GM18868 (cell line): ENCODE measurements at regions not wholly inside any gene's neighbourhood (a gene's known extent, or its start where the extent isn't known, plus 50 kb on each side); places are given as distances from the start of the nearest gene placed in this dataset.
"Not testable (repeated sequence)": the region's sequence is repeated elsewhere in the genome, so short reads cannot be mapped to it uniquely, and the experiment has no call there.

Experiments used
- ATAC-seq: cut with Tn5 transposase; IDR thresholded peaks from one replicate; pipeline ENCODE4 v1.9.1; 2021; ENCODE audit warnings: mild to moderate bottlenecking, moderate library complexity; ENCODE audit not compliant: unreplicated experiment

DNA sequence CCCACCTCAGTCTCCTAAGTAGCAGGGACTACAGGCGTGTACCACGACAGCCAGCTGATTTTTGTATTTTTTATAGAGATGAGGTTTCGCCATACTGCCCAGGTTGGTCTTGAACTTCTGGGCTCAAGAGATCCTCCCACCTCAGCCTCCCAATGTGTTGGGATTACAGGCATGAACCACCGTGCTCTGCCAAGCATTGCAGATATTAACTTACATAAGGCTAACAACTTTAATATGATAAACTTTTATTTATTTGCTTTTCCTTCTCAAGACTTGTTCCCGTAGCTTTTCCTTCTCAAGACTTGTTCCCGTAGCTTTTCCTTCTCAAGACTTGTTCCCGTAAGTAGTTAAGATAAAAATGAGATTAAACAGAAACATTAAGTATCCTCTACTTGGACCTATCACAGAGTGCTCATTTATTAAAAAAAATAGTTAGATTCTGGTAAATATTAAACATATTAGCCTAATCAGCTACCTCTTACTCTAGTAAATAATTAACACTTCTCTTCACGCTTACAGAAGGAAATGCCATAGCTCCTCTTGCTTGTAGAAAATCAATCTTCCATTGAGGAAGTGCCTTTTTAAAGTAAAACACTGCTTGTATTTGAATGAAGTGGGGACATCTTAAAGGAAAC is 157.7 kb upstream of the KITLG start:
- ATAC-seq, result no peak

DNA sequence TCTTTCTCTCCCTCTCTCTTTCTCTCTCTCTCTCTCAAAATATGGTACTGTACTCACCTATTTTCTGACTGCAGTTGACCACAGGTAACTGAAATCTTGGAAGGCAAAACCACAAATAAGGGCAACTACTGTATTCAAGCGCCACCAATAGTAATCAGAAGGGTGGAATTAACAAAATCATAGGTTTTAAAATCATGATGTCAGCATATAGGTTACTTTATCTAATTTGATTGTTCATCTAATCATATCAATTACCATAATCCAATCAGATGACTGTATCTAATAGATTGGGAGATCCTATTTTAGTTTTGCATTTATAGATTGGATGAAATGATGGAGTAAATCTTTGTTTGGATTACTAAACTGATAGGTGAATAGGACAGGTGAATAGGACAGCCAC is 155.8 kb upstream of the KITLG start:
- no peak for ATAC-seq

DNA sequence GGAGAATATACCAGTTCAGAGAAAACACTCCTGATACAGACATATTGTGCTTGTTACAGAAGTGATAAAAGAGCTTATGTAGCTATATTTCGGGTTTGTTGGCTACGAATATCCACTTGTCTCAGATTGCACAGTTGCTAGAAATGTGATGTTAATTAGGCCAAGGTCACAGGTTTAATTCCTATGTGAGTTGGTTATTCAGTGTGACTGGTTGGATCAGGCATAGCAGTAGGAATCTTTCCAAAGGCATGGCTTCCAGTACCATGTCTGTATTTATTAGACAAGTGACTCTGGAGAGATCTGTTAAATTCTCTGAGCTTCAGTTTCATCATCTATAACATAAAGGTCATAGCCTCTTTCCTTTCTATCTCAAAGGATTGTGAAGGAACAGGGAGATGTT is 152.7 kb upstream of the KITLG start:
- ATAC-seq, result no peak

- no peak for ATAC-seq
Measured at GRCh38 chr12:88729196-88729595, 148.9 kb upstream of the KITLG start.

GRCh38 chr12:88726806-88727720 is 146.8 kb upstream of the KITLG start:
- no peak for ATAC-seq

DNA sequence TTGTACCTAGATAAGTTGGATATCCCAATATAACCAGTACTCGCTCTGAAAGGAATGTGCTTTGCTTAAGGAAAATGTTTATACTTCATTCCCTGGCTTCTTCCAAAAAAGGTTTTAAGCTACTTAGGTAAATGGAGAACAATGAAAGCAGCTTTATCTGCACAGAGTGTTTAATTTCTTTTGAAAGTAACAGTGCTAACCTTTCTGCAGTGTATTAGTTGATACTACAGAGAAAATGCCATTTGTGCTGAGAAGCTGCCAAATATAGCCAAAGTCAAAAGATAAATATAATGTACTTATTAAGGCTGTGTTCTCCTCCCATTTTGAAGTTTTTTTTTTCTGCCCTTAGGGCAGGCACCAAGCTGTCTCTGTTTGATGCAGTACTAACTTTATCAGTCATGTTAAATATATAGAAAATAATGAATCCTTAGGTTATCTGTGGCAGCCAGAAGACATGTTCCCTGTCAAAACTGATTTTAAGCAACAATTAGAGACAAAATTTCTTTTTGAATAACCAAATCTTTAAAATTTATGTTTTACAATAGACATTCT is 145.4 kb upstream of the KITLG start:
- ATAC-seq, result no peak

GRCh38 chr12:88723219-88723618 is 142.9 kb upstream of the KITLG start:
- ATAC-seq, result no peak

GRCh38 chr12:88720785-88721650 is 140.7 kb upstream of the KITLG start:
- no peak for ATAC-seq

- ATAC-seq, result no peak
Measured at GRCh38 chr12:88720231-88720630, 140.0 kb upstream of the KITLG start.

DNA sequence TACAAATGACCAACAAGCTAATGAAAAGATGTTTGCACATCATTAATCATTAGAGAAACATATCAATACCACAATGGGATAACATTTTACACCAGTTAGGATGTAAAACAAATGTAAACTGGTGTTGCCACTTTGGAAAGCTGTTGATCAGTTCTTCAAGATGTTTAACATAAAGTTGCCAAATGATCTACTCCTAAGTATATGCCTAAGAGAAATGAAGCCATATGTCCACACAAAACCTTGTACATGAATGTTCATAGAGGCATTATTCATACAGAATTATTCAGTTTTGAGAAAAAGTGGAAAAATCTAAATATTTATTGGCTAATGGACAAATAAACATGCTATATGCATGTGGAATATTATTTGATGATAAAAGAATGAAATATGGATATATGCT is 136.9 kb upstream of the KITLG start:
- ATAC-seq, result no peak

DNA sequence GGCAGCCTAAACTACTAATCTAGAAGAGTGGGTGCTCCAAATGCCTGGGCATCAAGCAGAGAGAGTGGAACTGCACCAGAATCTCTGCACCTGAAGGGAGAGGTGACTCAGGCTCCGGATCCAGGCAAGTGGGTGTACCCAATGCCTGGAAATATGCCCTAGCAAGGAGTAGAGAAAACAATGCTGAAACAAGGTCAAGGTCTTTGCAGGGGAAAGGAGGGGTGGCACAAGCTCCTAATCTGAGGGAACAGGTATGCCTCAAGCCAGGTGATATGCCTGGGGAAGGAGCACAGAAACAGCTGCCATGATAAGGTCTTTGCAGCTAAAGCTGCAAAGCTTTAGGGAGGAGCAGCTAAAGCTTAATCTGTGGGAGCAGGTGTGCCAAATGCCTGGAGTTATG is 136.0 kb upstream of the KITLG start:
- ATAC-seq, result no peak

- ATAC-seq, result no peak
Measured at GRCh38 chr12:88715673-88716072, 135.4 kb upstream of the KITLG start.

DNA sequence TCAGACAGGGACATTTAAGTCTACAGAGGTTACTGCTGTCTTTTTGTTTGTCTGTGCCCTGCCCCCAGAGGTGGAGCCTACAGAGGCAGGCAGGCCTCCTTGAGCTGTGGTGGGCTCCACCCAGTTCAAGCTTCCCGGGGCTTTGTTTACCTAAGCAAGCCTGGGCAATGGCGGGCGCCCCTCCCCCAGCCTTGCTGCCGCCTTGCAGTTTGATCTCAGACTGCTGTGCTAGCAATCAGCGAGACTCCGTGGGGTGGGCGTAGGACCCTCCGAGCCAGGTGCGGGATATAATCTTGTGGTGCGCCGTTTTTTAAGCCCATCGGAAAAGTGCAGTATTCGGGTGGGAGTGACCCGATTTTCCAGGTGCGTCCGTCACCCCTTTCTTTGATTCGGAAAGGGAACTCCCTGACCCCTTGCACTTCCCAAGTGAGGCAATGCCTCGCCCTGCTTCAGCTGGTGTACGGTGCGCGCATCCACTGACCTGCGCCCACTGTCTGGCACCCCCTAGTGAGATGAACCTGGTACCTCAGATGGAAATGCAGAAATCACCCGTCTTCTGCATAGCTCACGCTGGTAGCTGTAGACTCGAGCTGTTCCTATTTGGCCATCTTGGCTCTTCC is 134.1 kb upstream of the KITLG start:
- not testable (repeated sequence) for ATAC-seq

DNA sequence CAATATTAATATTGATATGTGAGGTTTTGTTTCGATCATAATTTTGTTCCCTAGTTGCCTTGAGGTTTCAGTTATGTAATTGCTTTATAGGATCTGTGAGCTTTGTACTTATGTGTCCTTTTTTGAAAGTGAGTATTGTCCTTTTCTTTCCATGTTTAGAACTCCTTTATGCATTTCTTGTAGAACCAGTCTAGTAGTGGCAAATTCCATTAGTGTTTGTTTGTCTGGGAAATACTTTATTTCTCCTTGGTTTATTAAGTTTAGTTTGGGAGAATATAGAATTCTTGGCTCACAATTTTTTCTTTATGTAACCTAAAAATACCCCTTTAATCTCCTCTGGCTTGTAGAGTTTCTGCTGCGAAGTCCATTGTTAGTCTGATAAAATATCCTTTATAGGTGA is 127.5 kb upstream of the KITLG start:
- ATAC-seq, result no peak

DNA sequence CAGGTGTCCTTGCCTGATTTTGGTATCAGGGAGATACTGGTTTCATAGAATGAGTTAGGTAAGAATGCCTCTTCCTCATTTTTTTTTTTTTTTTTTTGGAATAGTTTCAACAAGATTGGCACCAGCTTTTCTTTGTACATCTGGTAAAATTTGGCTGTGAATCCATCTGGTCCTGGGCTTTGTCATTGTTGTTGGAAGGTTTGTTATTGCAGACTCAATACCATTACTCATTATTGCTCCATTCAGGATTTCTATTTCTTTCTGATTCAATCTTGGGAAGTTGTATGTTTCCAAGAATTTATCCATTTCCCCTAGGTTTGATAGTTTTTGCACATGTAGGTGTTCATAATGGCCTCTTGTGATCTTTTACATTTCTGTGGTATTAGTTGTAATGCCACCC is 126.0 kb upstream of the KITLG start:
- ATAC-seq, result no peak

DNA sequence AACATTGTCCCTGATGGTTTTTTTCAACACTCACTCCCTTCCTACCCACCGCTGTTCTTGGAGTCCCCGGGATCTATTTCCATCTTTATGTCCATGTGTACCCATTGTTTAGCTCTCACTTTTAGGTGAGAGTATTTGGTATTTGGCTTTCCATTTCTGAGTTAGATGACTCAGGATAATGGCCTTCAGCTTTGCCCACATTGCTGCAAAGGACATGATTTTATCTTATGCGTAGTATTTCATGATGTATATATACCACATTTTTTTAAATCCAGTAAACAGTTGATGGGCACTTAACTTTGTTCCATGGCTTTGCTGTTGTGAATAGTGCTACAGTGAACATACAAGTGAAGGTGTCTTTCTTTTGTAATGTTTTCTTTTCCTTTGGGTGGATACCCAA is 123.5 kb upstream of the KITLG start:
- ATAC-seq, result no peak

- ATAC-seq, result no peak
Measured at GRCh38 chr12:88698471-88698870, 118.2 kb upstream of the KITLG start.

GRCh38 chr12:88693837-88694445 is 113.7 kb upstream of the KITLG start:
- no peak for ATAC-seq

- no peak for ATAC-seq
Measured at GRCh38 chr12:88691811-88692210, 111.5 kb upstream of the KITLG start.

DNA sequence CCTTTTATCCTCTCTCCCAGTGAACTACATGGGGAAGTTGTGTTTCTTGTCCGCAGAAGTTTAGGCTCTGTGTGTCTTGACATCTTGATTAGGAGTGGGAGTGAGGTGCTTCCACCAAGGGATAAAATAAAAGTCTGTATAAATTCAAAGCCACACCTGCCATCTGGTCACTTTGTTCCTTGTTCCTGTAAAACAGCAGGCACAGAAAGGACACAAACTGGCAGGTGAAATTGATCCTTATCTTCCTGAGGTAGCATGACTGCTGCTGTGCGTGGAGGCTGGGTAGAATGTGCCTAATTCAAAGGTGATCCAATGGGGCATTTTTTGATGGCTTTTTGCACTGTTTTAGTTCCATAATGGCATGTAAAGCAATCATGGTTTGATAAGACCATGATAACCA is 104.3 kb upstream of the KITLG start:
- ATAC-seq, result no peak
